K562 (cell line): ENCODE measurements at regions not wholly inside any gene's neighbourhood (a gene's known extent, or its start where the extent isn't known, plus 50 kb on each side); places are given as distances from the start of the nearest gene placed in this dataset.

ENCODE experiments used
- ATAC-seq: fragments of 200-7000 bp; cut with Tn5 transposase; 3 replicates; pipeline ENCODE4 v1.9.1; 2020; ENCODE audit warnings: moderate library complexity
- BruUV-seq: library from RNA; stranded (reverse); fragments of 400-500 nt; replicated peaks from 2 replicates; lab custom pipeline; 2021; lab: Mats Ljungman, UMichigan
- CTCF ChIA-PET: fragments of 300-600 bp; formaldehyde crosslinking; extraction: SDS; loops from one replicate; lab custom pipeline; 2021; ENCODE audit warnings: low intra/inter-chr PET ratio; lab: Yijun Ruan, JAX
- POLR2A ChIA-PET: fragments of 300-600, 350-650 bp; sonication (Branson Sonifier 250); formaldehyde crosslinking; extraction: SDS; loops from one replicate; lab custom pipeline; 2021; ENCODE audit warnings: antibody characterized with exemption, inconsistent platforms; lab: Yijun Ruan, JAX
- DNase-seq, 4 experiments: peaks; one replicate each; pipeline versions ENCODE4 v3.0.0 to v3.0.0-alpha.2; 2011 to 2018; ENCODE audit warnings: low spot score in 3 of 4, mixed read lengths in 3 of 4; ENCODE audit errors: extremely low read depth in 1 of 4
- FAIRE-seq: peaks from 2 replicates; lab custom pipeline; 2011; peaks lifted over from hg19 to GRCh38; lab: Jason Lieb, UNC
- H2AFZ ChIP-seq: 2 replicates; pipeline ENCODE4 v1.6.0; 2011; ENCODE audit warnings: low read depth, low read length, control low read depth, inconsistent platforms
- H3K27ac ChIP-seq: fragments of 200-600 bp; 3 replicates; pipeline ENCODE4 v1.8.0; 2011; ENCODE audit warnings: low read depth, mild to moderate bottlenecking, control low read depth, inconsistent platforms, low read length, moderate library complexity, mixed read lengths; ENCODE audit errors: extremely low read depth
- H3K27me3 ChIP-seq, 2 experiments: fragments of 300-600 bp in 1 of 2; 2 replicates in 1 of 2; 3 replicates in 1 of 2; pipeline versions ENCODE4 v1.6.0 to v1.8.0; 2011; ENCODE audit warnings: inconsistent platforms in 2 of 2, low read length in 2 of 2, mild to moderate bottlenecking in 1 of 2, mixed read lengths in 1 of 2, moderate library complexity in 1 of 2; ENCODE audit not compliant: control insufficient read depth in 2 of 2, insufficient read depth in 2 of 2
- H3K36me3 ChIP-seq: fragments of 300-600 bp; 3 replicates; pipeline ENCODE4 v1.8.0; 2011; ENCODE audit warnings: mild to moderate bottlenecking, low read length, inconsistent platforms; ENCODE audit not compliant: control insufficient read depth, insufficient read depth
- H3K4me1 ChIP-seq, 2 experiments: fragments of 200-600 bp in 1 of 2; replicated peaks in 1 of 2; 2 replicates in 1 of 2; 3 replicates in 1 of 2; pipeline versions ENCODE4 v1.5.1 to v1.8.0; 2011; ENCODE audit warnings: inconsistent platforms in 2 of 2, low read length in 2 of 2, mild to moderate bottlenecking in 1 of 2, mixed read lengths in 1 of 2, moderate library complexity in 1 of 2; ENCODE audit not compliant: control insufficient read depth in 2 of 2, insufficient read depth in 2 of 2
- H3K4me2 ChIP-seq: 2 replicates; pipeline ENCODE4 v1.6.1; 2011; ENCODE audit warnings: low read length, control low read depth, inconsistent platforms, mixed read lengths; ENCODE audit not compliant: insufficient read depth
- H3K4me3 ChIP-seq: fragments of 200-600 bp; sonication (generic), shearing (Covaris generic); 2 replicates; pipeline ENCODE4 v1.5.1; 2016; ENCODE audit warnings: control low read depth, inconsistent platforms
- H3K79me2 ChIP-seq: fragments of 200-600 bp; 3 replicates; pipeline ENCODE4 v1.8.0; 2011; ENCODE audit warnings: low read length, inconsistent platforms; ENCODE audit not compliant: control insufficient read depth, insufficient read depth
- H3K9ac ChIP-seq, 2 experiments: 2 replicates each; pipeline versions ENCODE4 v1.6.0 to v1.6.1; 2011; ENCODE audit warnings: low read depth in 2 of 2, low read length in 2 of 2, control low read depth in 1 of 2, inconsistent platforms in 1 of 2, mild to moderate bottlenecking in 1 of 2, mixed read lengths in 1 of 2; ENCODE audit not compliant: insufficient read depth in 1 of 2
- H3K9me1 ChIP-seq: one replicate; pipeline ENCODE4 v1.6.0; 2011; ENCODE audit warnings: inconsistent platforms, mild to moderate bottlenecking, low read length, moderate library complexity; ENCODE audit not compliant: control insufficient read depth, insufficient read depth
- H3K9me3 ChIP-seq: replicated peaks from 2 replicates; pipeline ENCODE4 v1.5.1; 2011; ENCODE audit warnings: low read depth, low read length, inconsistent platforms; ENCODE audit not compliant: control insufficient read depth, insufficient read depth
- H4K20me1 ChIP-seq: replicated peaks from 2 replicates; pipeline ENCODE4 v1.6.1; 2011; ENCODE audit warnings: low read length, inconsistent platforms, mixed read lengths; ENCODE audit not compliant: control insufficient read depth, insufficient read depth
- ADNP ChIP-seq: fragments of 200-800 bp; sonication (Bioruptor generic); IDR thresholded peaks from 2 replicates; pipeline ENCODE4 v1.6.1; 2016; ENCODE audit warnings: missing genetic modification characterization, missing compliant biosample characterization
- BDP1 ChIP-seq: IDR thresholded peaks from 3 replicates; pipeline ENCODE4 v1.6.1; 2011; ENCODE audit not compliant: insufficient read length, insufficient read depth
- CBX8 ChIP-seq: fragments of 200-600 bp; sonication (generic); IDR thresholded peaks from 2 replicates; pipeline ENCODE4 v1.6.1; 2012; ENCODE audit warnings: borderline replicate concordance, mixed run types, low read depth, mild to moderate bottlenecking, moderate library complexity, mixed read lengths, low read length, control low read depth, inconsistent platforms; ENCODE audit not compliant: poor library complexity, severe bottlenecking; ENCODE audit errors: extremely low read depth
- CREBBP ChIP-seq: IDR thresholded peaks from one replicate; pipeline ENCODE4 v1.6.1; 2012; ENCODE audit warnings: low read depth, mild to moderate bottlenecking, control low read depth, inconsistent platforms, low read length
- FOXK1 ChIP-seq: sonication (generic); formaldehyde crosslinking; IDR thresholded peaks from 2 replicates; pipeline ENCODE4 v1.8.0; 2022; ENCODE audit warnings: missing genetic modification reagents, mild to moderate bottlenecking, borderline replicate concordance
- GTF2B ChIP-seq: IDR thresholded peaks from 2 replicates; pipeline ENCODE4 v1.6.1; 2011; ENCODE audit not compliant: insufficient read length; ENCODE audit errors: extremely low read depth
- MEF2D ChIP-seq: conservative IDR thresholded peaks from 2 replicates; pipeline ENCODE4 v1.6.1; 2016; ENCODE audit warnings: low read depth, missing genetic modification characterization, missing compliant biosample characterization
- RBFOX2 ChIP-seq: fragments of 200-400 bp; formaldehyde crosslinking; IDR thresholded peaks from 2 replicates; pipeline ENCODE4 v1.6.1; 2017; ENCODE audit warnings: low read depth, mild to moderate bottlenecking, low read length, moderate library complexity
- SNRNP70 ChIP-seq: fragments of 200-400 bp; formaldehyde crosslinking; optimal IDR thresholded peaks from 2 replicates; pipeline ENCODE3; 2017; ENCODE audit warnings: low read depth, low read length
- TAF7 ChIP-seq: fragments of 450-650 bp; IDR thresholded peaks from 2 replicates; pipeline ENCODE4 v1.6.1; 2016; ENCODE audit warnings: missing genetic modification characterization, missing compliant biosample characterization
- TBP ChIP-seq: optimal IDR thresholded peaks from 2 replicates; pipeline ENCODE3; 2011; ENCODE audit warnings: low read depth, low read length, improper control_type of control experiment
- TCF7 ChIP-seq: sonication (generic); IDR thresholded peaks from 2 replicates; pipeline ENCODE4 v1.6.1; 2016; ENCODE audit warnings: antibody characterized with exemption, borderline replicate concordance
- TGIF2 ChIP-seq: sonication (generic); formaldehyde crosslinking; IDR thresholded peaks from 2 replicates; pipeline ENCODE4 v1.8.1; 2022; ENCODE audit warnings: mild to moderate bottlenecking, missing genetic modification reagents, moderate library complexity
- ZFP30 ChIP-seq: fragments of 250-450 bp; sonication (Bioruptor Pico); IDR thresholded peaks from 2 replicates; pipeline ENCODE4 v1.8.0; 2022; ENCODE audit warnings: moderate library complexity, mild to moderate bottlenecking, inconsistent platforms, borderline replicate concordance
- ZNF316 ChIP-seq: fragments of 450-650 bp; IDR thresholded peaks from 2 replicates; pipeline ENCODE4 v1.6.1; 2016
- ZNF699 ChIP-seq: fragments of 250-450 bp; sonication (Bioruptor Pico); IDR thresholded peaks from 2 replicates; pipeline ENCODE4 v1.8.0; 2021; ENCODE audit warnings: mild to moderate bottlenecking, moderate library complexity; ENCODE audit not compliant: insufficient replicate concordance
- WGBS: fragments of 100-300 bp; shearing (Covaris generic); methylation state at CpG from one replicate; pipeline ENCODE4 v1.1.6; 2016; ENCODE audit warnings: low coverage, mixed read lengths; ENCODE audit not compliant: insufficient coverage; ENCODE audit errors: missing lambda C conversion rate; 5-methylcytosine and 5-hydroxymethylcytosine counted together
- in situ Hi-C: fragments of 300-500 bp; cut with MboI; formaldehyde crosslinking; loops from 4 replicates; pipeline ENCODE4 v1.15.0; 2018; ENCODE audit warnings: inconsistent platforms, mixed read lengths
- intact Hi-C: fragments of 100-400 bp; cut with micrococcal nuclease; formaldehyde crosslinking; loops from 2 replicates; pipeline ENCODE4 v1.14.2; 2022
- TF ChIP-seq, protein P1 (sequence below), 2 experiments: fragments of 250-450 bp in 1 of 2; fragments of 450-650 bp in 1 of 2; sonication (Bioruptor Pico) in 1 of 2; IDR thresholded peaks; 2 replicates each; pipeline versions ENCODE4 v1.6.1 to v1.8.0; 2016 to 2021; ENCODE audit warnings: mild to moderate bottlenecking in 2 of 2, moderate library complexity in 2 of 2, missing compliant biosample characterization in 1 of 2, missing genetic modification characterization in 1 of 2
- TF ChIP-seq, protein P2 (sequence below): sonication (generic); formaldehyde crosslinking; IDR thresholded peaks from 2 replicates; pipeline ENCODE4 v1.8.0; 2022; ENCODE audit warnings: missing genetic modification reagents, mild to moderate bottlenecking, moderate library complexity, borderline replicate concordance

GRCh38 chr4:127500242-127500641, 132.5 kb upstream of the INTU start:
- WGBS, result 38% methylated on average over 2 of the region's 2 CpGs
- Histone ChIP-seq H3K4me3 (no peak overlapping the region), H3K36me3 (no peaks in the 10 kb centered on the region), H3K27me3 (no peaks in the 10 kb centered on the region), H3K4me2 (no peak overlapping the region), H3K27ac (no peak overlapping the region), H3K9me1 (no peaks in the 10 kb centered on the region), H3K4me1 (peaks cover 0 to 5% of the 10 kb centered on the region in 2 experiments; a peak in 3 of 5 replicates), H3K9ac (no peak overlapping the region), H2AFZ (no peak overlapping the region), H4K20me1 (no peaks in the 10 kb centered on the region), H3K9me3 (no peaks in the 10 kb centered on the region), H3K79me2 (no peaks in the 10 kb centered on the region)
- intact Hi-C loops (no loop called here), in situ Hi-C loops (no loop called here)
- ChIA-PET POLR2A (no interaction called here), CTCF (no interaction called here)
- no TSS peak for BruUV-seq
- FAIRE-seq, result no peak
- ATAC-seq, result no peak
- no peak for DNase-seq
- TF ChIP-seq TCF7 (no peak), ZNF699 (no peak), CBX8 (no peak), GTF2B (no peak), ZFP30 (CRISPR knock-in tag) (no peak), CREBBP (no peak), MEF2D (tag) (no peak), ZNF316 (no peak), SNRNP70 (no peak), RBFOX2 (no peak), TBP (no peak), TAF7 (tag) (no peak), ADNP (no peak), TGIF2 (CRISPR knock-in tag) (no peak), FOXK1 (CRISPR knock-in tag) (no peak), BDP1 (no peak)
- TF ChIP-seq, protein P1, sequence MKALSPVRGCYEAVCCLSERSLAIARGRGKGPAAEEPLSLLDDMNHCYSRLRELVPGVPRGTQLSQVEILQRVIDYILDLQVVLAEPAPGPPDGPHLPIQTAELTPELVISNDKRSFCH (CRISPR knock-in tag; IDR thresholded peaks at IDR 0.05), result no peak
- TF ChIP-seq, protein P1 (tag; IDR thresholded peaks at IDR 0.05), result no peak
- TF ChIP-seq, protein P2, sequence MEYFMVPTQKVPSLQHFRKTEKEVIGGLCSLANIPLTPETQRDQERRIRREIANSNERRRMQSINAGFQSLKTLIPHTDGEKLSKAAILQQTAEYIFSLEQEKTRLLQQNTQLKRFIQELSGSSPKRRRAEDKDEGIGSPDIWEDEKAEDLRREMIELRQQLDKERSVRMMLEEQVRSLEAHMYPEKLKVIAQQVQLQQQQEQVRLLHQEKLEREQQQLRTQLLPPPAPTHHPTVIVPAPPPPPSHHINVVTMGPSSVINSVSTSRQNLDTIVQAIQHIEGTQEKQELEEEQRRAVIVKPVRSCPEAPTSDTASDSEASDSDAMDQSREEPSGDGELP (CRISPR knock-in tag), result no peak
